CD4-positive, CD25-positive, alpha-beta regulatory T cell (primary cell): ENCODE measurements at regions not wholly inside any gene's neighbourhood (a gene's known extent, or its start where the extent isn't known, plus 50 kb on each side); places are given as distances from the start of the nearest gene placed in this dataset.
A peak's percentile ranks its signal among the peaks of the same experiment; 100 is the strongest.

Experiments
- ATAC-seq, 2 donors: fragments of 150-1000 bp; cut with Tn5 transposase; one replicate each; pipeline ENCODE4 v1.10.0; 2021; ENCODE audit warnings: low read depth in 2 of 2, moderate number of reproducible peaks in 2 of 2, moderate library complexity in 1 of 2
- DNase-seq, 3 donors: peaks; one replicate each; pipeline versions ENCODE4 v3.0.0 to v3.0.0-alpha.2; 2012 to 2022; ENCODE audit warnings: mixed read lengths in 1 of 3
- H3K27ac ChIP-seq: one replicate; pipeline ENCODE4 v1.7.0; 2013; ENCODE audit warnings: mild to moderate bottlenecking, low read length; ENCODE audit not compliant: insufficient read depth, poor library complexity, severe bottlenecking
- H3K27me3 ChIP-seq: one replicate; pipeline ENCODE4 v1.7.0; 2013; ENCODE audit warnings: low read length; ENCODE audit not compliant: control insufficient read depth, insufficient read depth
- H3K36me3 ChIP-seq: one replicate; pipeline ENCODE4 v1.7.0; 2013; ENCODE audit warnings: mild to moderate bottlenecking, low read length, moderate library complexity; ENCODE audit not compliant: control insufficient read depth, insufficient read depth
- H3K4me1 ChIP-seq: 2 replicates; pipeline ENCODE4 v1.7.0; 2013; ENCODE audit warnings: mild to moderate bottlenecking, low read length; ENCODE audit not compliant: insufficient read depth, control insufficient read depth, poor library complexity, severe bottlenecking
- H3K4me3 ChIP-seq: one replicate; pipeline ENCODE4 v1.7.0; 2013; ENCODE audit warnings: low read depth, mild to moderate bottlenecking, low read length, moderate library complexity
- H3K9me3 ChIP-seq, 2 experiments: 1 replicate in 1 of 2; 2 replicates in 1 of 2; pipeline ENCODE4 v1.7.0; 2013; ENCODE audit warnings: low read length in 2 of 2, mild to moderate bottlenecking in 1 of 2, moderate library complexity in 1 of 2; ENCODE audit not compliant: control insufficient read depth in 2 of 2
- H3K27ac Mint-ChIP-seq, 3 donors: one replicate each; pipeline ENCODE4 v1.8.0; 2020 to 2022; ENCODE audit warnings: mild to moderate bottlenecking in 3 of 3, mixed read lengths in 3 of 3, moderate library complexity in 2 of 3
- H3K27me3 Mint-ChIP-seq: one replicate; pipeline ENCODE4 v1.8.0; 2022; ENCODE audit warnings: mild to moderate bottlenecking, mixed read lengths
- H3K36me3 Mint-ChIP-seq: one replicate; pipeline ENCODE4 v1.8.0; 2020; ENCODE audit warnings: mixed read lengths
- H3K4me1 Mint-ChIP-seq, 4 donors: one replicate each; pipeline ENCODE4 v1.8.0; 2020 to 2022; ENCODE audit warnings: mixed read lengths in 4 of 4, mild to moderate bottlenecking in 1 of 4
- H3K4me3 Mint-ChIP-seq, 4 donors: one replicate each; pipeline ENCODE4 v1.8.0; 2020 to 2022; ENCODE audit warnings: mild to moderate bottlenecking in 4 of 4, mixed read lengths in 4 of 4, moderate library complexity in 3 of 4
- H3K9me3 Mint-ChIP-seq, 7 donors: one replicate each; pipeline ENCODE4 v1.8.0; 2020 to 2022; ENCODE audit warnings: mixed read lengths in 7 of 7, mild to moderate bottlenecking in 3 of 7, moderate library complexity in 2 of 7

GRCh38 chr3:193938613-193939012 is 197.3 kb upstream of the HES1 start:
- H3K9me3 Mint-ChIP-seq, result peaks cover 0 to 3% (median 0%) of the 10 kb centered on the region in 7 donors

GRCh38 chr3:193939527-193939926 is 196.4 kb upstream of the HES1 start:
- Histone ChIP-seq H3K9me3 (no peaks in the 10 kb centered on the region), H3K27me3 (peaks cover 5% of the 10 kb centered on the region), H3K4me1 (no peaks in the 10 kb centered on the region), H3K4me3 (no peak overlapping the region), H3K36me3 (no peaks in the 10 kb centered on the region), H3K27ac (no peak overlapping the region)
- Mint-ChIP-seq H3K27ac (no peak overlapping the region), H3K9me3 (peaks cover 0 to 3% (median 0%) of the 10 kb centered on the region in 7 donors), H3K36me3 (no peaks in the 10 kb centered on the region), H3K4me1 (no peaks in the 10 kb centered on the region), H3K4me3 (no peak overlapping the region), H3K27me3 (peaks cover 45% of the 10 kb centered on the region)
- no peak for ATAC-seq
- DNase-seq, result no peak

More at GRCh38 chr3:193938613-193939012, 197.3 kb upstream of the HES1 start:
- ATAC-seq (no peak), DNase-seq (no peak)
- Histone ChIP-seq H3K27me3 (peaks cover 5% of the 10 kb centered on the region), H3K27ac (no peak overlapping the region), H3K4me3 (no peak overlapping the region), H3K4me1 (no peaks in the 10 kb centered on the region), H3K36me3 (no peaks in the 10 kb centered on the region), H3K9me3 (no peaks in the 10 kb centered on the region)
- Mint-ChIP-seq H3K4me1 (no peaks in the 10 kb centered on the region), H3K36me3 (no peaks in the 10 kb centered on the region), H3K27me3 (peaks cover 50% of the 10 kb centered on the region), H3K4me3 (no peak overlapping the region), H3K27ac (no peak overlapping the region)

GRCh38 chr3:193940526-193940925 is 195.4 kb upstream of the HES1 start:
- Mint-ChIP-seq H3K4me1 (no peaks in the 10 kb centered on the region), H3K27me3 (peaks cover 45% of the 10 kb centered on the region), H3K4me3 (no peak overlapping the region), H3K9me3 (peaks cover 0 to 3% (median 0%) of the 10 kb centered on the region in 7 donors), H3K27ac (no peak overlapping the region), H3K36me3 (no peaks in the 10 kb centered on the region)
- peaks cover 4% of the 10 kb centered on the region for H3K27me3 ChIP-seq
- H3K27ac ChIP-seq, result no peak overlapping the region
- H3K36me3 ChIP-seq, result no peaks in the 10 kb centered on the region
- DNase-seq (no peak), ATAC-seq (no peak)
- no peaks in the 10 kb centered on the region for H3K4me1 ChIP-seq
- no peaks in the 10 kb centered on the region for H3K9me3 ChIP-seq
- H3K4me3 ChIP-seq, result no peak overlapping the region

- no peak for DNase-seq
- ATAC-seq, result no peak
- H3K4me3 Mint-ChIP-seq, result no peak overlapping the region
- no peaks in the 10 kb centered on the region for H3K36me3 ChIP-seq
- H3K27ac Mint-ChIP-seq, result no peak overlapping the region
- H3K4me3 ChIP-seq, result no peak overlapping the region
- H3K36me3 Mint-ChIP-seq, result no peaks in the 10 kb centered on the region
- H3K9me3 ChIP-seq, result no peaks in the 10 kb centered on the region
- H3K9me3 Mint-ChIP-seq, result peaks cover 0 to 3% (median 0%) of the 10 kb centered on the region in 7 donors
- H3K4me1 ChIP-seq, result no peaks in the 10 kb centered on the region
- H3K27ac ChIP-seq, result no peak overlapping the region
- H3K27me3 Mint-ChIP-seq, result peaks cover 41% of the 10 kb centered on the region
- peaks cover 3% of the 10 kb centered on the region for H3K27me3 ChIP-seq
- H3K4me1 Mint-ChIP-seq, result no peaks in the 10 kb centered on the region
These were observed 194.5 kb upstream of the HES1 start for GRCh38 chr3:193941486-193941885.

GRCh38 chr3:193942516-193943055 is 193.4 kb upstream of the HES1 start:
- Histone ChIP-seq H3K4me1 (no peaks in the 10 kb centered on the region), H3K27ac (no peak overlapping the region), H3K4me3 (no peak overlapping the region), H3K9me3 (no peaks in the 10 kb centered on the region), H3K36me3 (no peaks in the 10 kb centered on the region), H3K27me3 (no peaks in the 10 kb centered on the region)
- DNase-seq (no peak), ATAC-seq (no peak)
- Mint-ChIP-seq H3K9me3 (peaks cover 0 to 2% (median 0%) of the 10 kb centered on the region in 7 donors), H3K27ac (no peak overlapping the region), H3K4me1 (no peaks in the 10 kb centered on the region), H3K36me3 (no peaks in the 10 kb centered on the region), H3K27me3 (peaks cover 36% of the 10 kb centered on the region), H3K4me3 (no peak overlapping the region)

GRCh38 chr3:193943200-193943599 is 192.7 kb upstream of the HES1 start:
- H3K9me3 ChIP-seq, result no peaks in the 10 kb centered on the region
- no peak for DNase-seq
- H3K36me3 Mint-ChIP-seq, result no peaks in the 10 kb centered on the region
- no peak overlapping the region for H3K4me3 Mint-ChIP-seq
- H3K4me1 Mint-ChIP-seq, result no peaks in the 10 kb centered on the region
- no peaks in the 10 kb centered on the region for H3K27me3 ChIP-seq
- no peak for ATAC-seq
- no peak overlapping the region for H3K27ac ChIP-seq
- no peaks in the 10 kb centered on the region for H3K4me1 ChIP-seq
- no peak overlapping the region for H3K4me3 ChIP-seq
- H3K36me3 ChIP-seq, result no peaks in the 10 kb centered on the region
- H3K9me3 Mint-ChIP-seq, result peaks cover 0 to 2% (median 0%) of the 10 kb centered on the region in 7 donors
- no peak overlapping the region for H3K27ac Mint-ChIP-seq
- peaks cover 32% of the 10 kb centered on the region for H3K27me3 Mint-ChIP-seq

GRCh38 chr3:193943851-193944517 is 192.0 kb upstream of the HES1 start:
- Mint-ChIP-seq H3K4me3 (no peak overlapping the region), H3K9me3 (peaks cover 0 to 4% (median 0%) of the 10 kb centered on the region in 7 donors), H3K36me3 (no peaks in the 10 kb centered on the region), H3K27ac (peak overlapping the region in 1 of 3 donors; percentile 53), H3K27me3 (peaks cover 25% of the 10 kb centered on the region), H3K4me1 (peaks cover 0 to 2% (median under 1%) of the 10 kb centered on the region in 4 donors)
- Histone ChIP-seq H3K4me1 (no peaks in the 10 kb centered on the region), H3K4me3 (no peak overlapping the region), H3K27me3 (no peaks in the 10 kb centered on the region), H3K9me3 (no peaks in the 10 kb centered on the region), H3K27ac (no peak overlapping the region), H3K36me3 (no peaks in the 10 kb centered on the region)
- no peak for DNase-seq
- no peak for ATAC-seq

- Histone ChIP-seq H3K9me3 (no peaks in the 10 kb centered on the region), H3K4me1 (no peaks in the 10 kb centered on the region), H3K27ac (no peak overlapping the region), H3K36me3 (no peaks in the 10 kb centered on the region), H3K27me3 (no peaks in the 10 kb centered on the region), H3K4me3 (no peak overlapping the region)
- Mint-ChIP-seq H3K27me3 (peaks cover 22% of the 10 kb centered on the region), H3K4me1 (peaks cover 0 to 2% (median under 1%) of the 10 kb centered on the region in 4 donors), H3K27ac (no peak overlapping the region), H3K4me3 (no peak overlapping the region), H3K36me3 (no peaks in the 10 kb centered on the region), H3K9me3 (peaks cover 0 to 4% (median 0%) of the 10 kb centered on the region in 7 donors)
- DNase-seq (no peak), ATAC-seq (no peak)
These were observed 191.4 kb upstream of the HES1 start for GRCh38 chr3:193944518-193944884.
